Keratinocyte (primary cell): ENCODE measurements at regions not wholly inside any gene's neighbourhood (a gene's known extent, or its start where the extent isn't known, plus 50 kb on each side); places are given as distances from the start of the nearest gene placed in this dataset.

Source experiments
- CTCF ChIP-seq, 3 experiments: IDR thresholded peaks in 1 of 3; conservative IDR thresholded peaks in 1 of 3; optimal IDR thresholded peaks in 1 of 3; 2 replicates in 2 of 3; 3 replicates in 1 of 3; pipeline versions ENCODE3 to v1.5.1; 2011; ENCODE audit warnings: low read length in 3 of 3, mild to moderate bottlenecking in 3 of 3, moderate library complexity in 2 of 3, control low read depth in 1 of 3, inconsistent platforms in 1 of 3; ENCODE audit not compliant: insufficient read depth in 2 of 3; ENCODE audit errors: extremely low read depth in 1 of 3
- EZH2 ChIP-seq: IDR thresholded peaks from one replicate; pipeline ENCODE4 v1.6.1; 2012; ENCODE audit warnings: inconsistent platforms, mild to moderate bottlenecking, low read length, moderate library complexity

GRCh38 chr6:157772820-157773219 is 50.2 kb upstream of the SNX9 start:
- TF ChIP-seq CTCF (optimal IDR thresholded peaks at IDR 0.05 in 1 of 3, IDR thresholded peaks at IDR 0.05 in 1 of 3, conservative IDR thresholded peaks at IDR 0.05 in 1 of 3; ENCODE audit: extremely low read depth in 1 of 3, insufficient read depth in 2 of 3, low read length in 3 of 3): no peak
- TF ChIP-seq EZH2: no peak
